Bronchial epithelial cell (primary cell): ENCODE measurements at regions not wholly inside any gene's neighbourhood (a gene's known extent, or its start where the extent isn't known, plus 50 kb on each side); places are given as distances from the start of the nearest gene placed in this dataset.
A peak's percentile ranks its signal among the peaks of the same experiment; 100 is the strongest.
"Not testable (repeated sequence)": the region's sequence is repeated elsewhere in the genome, so short reads cannot be mapped to it uniquely, and the experiment has no call there.

ENCODE experiments used
- DNase-seq: peaks from one replicate; pipeline ENCODE4 v3.0.0-alpha.2; 2010; ENCODE audit warnings: low read depth
- FAIRE-seq: peaks from 2 replicates; lab custom pipeline; 2011; peaks lifted over from hg19 to GRCh38; lab: Jason Lieb, UNC
- H3K27me3 ChIP-seq: 2 replicates; pipeline ENCODE4 v1.5.1; 2011; ENCODE audit warnings: low read length; ENCODE audit not compliant: control insufficient read depth, insufficient read depth
- H3K36me3 ChIP-seq: 2 replicates; pipeline ENCODE4 v1.5.1; 2011; ENCODE audit warnings: low read length; ENCODE audit not compliant: control insufficient read depth, insufficient read depth
- H3K4me3 ChIP-seq: 2 replicates; pipeline ENCODE4 v1.5.1; 2011; ENCODE audit warnings: mild to moderate bottlenecking, low read depth, low read length, control low read depth
- CTCF ChIP-seq: IDR thresholded peaks from 2 replicates; pipeline ENCODE4 v1.5.1; 2011; ENCODE audit warnings: mild to moderate bottlenecking, moderate library complexity, low read length, control low read depth, inconsistent platforms; ENCODE audit not compliant: insufficient read depth, severe bottlenecking

DNA sequence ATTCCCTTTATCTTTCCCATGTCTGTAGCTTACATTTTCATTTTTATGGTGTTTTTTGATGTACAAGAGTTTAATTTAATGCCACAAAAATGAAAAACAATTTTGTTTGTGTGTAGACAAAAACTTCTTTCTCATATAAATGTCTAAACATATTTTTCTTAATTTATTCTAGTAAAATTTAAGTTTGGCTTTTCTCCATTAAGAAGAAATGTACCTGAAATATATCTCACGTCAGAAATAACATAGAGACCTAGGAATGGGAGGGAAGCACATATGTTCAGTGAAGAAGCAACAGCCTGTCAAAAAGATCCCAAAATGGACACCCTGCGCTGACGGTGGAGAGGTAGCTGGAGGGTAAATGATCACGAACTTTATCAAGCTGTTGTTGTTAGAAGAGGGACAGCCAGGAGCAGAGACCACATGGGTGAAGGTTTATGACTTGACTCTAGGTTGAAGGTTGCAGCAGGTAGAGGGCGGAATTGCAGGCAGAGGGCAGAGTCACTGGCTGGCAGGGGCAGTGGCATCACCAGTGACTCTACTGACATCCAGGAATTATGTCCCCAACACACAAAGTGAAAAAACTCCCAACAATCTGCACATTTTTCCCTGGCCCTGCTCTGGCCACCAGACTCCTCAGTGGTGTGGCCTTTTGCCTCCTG is 225.9 kb upstream of the PRSS58 start:
- FAIRE-seq (no peak), DNase-seq (no peak)
- H3K36me3 ChIP-seq, result no peaks in the 10 kb centered on the region
- H3K27me3 ChIP-seq, result peaks cover 2% of the 10 kb centered on the region
- no peak for TF ChIP-seq CTCF
- no peak overlapping the region for H3K4me3 ChIP-seq

- FAIRE-seq (no peak), DNase-seq (peak; percentile 48)
- peaks cover 2% of the 10 kb centered on the region for H3K27me3 ChIP-seq
- H3K36me3 ChIP-seq, result no peaks in the 10 kb centered on the region
- peak; percentile 77 for TF ChIP-seq CTCF
- H3K4me3 ChIP-seq, result no peak overlapping the region
Observed at GRCh38 chr7:142482891-142483658, 225.2 kb upstream of the PRSS58 start.

- DNase-seq (no peak), FAIRE-seq (no peak)
- Histone ChIP-seq H3K27me3 (peaks cover under 1% of the 10 kb centered on the region), H3K36me3 (no peaks in the 10 kb centered on the region), H3K4me3 (no peak overlapping the region)
- no peak for TF ChIP-seq CTCF
Observed at GRCh38 chr7:142481548-142481947, 223.7 kb upstream of the PRSS58 start.

GRCh38 chr7:142478479-142479220 is 220.8 kb upstream of the PRSS58 start:
- Histone ChIP-seq H3K36me3 (no peaks in the 10 kb centered on the region), H3K27me3 (no peaks in the 10 kb centered on the region), H3K4me3 (no peak overlapping the region)
- FAIRE-seq, result no peak
- DNase-seq, result peak; percentile 55
- TF ChIP-seq CTCF, result peak; percentile 60

- DNase-seq, result not testable (repeated sequence)
Observed at GRCh38 chr7:142477801-142478200, 219.9 kb upstream of the PRSS58 start.

GRCh38 chr7:142477079-142477651 is 219.3 kb upstream of the PRSS58 start:
- Histone ChIP-seq H3K36me3 (no peaks in the 10 kb centered on the region), H3K27me3 (no peaks in the 10 kb centered on the region), H3K4me3 (no peak overlapping the region)
- FAIRE-seq, result no peak
- no peak for TF ChIP-seq CTCF
- DNase-seq, result no peak

More at GRCh38 chr7:142477801-142478200, 219.9 kb upstream of the PRSS58 start:
- FAIRE-seq, H3K36me3 ChIP-seq, H3K4me3 ChIP-seq, H3K27me3 ChIP-seq: not testable (repeated sequence)
